Activated CD8-positive, alpha-beta memory T cell treated with anti-CD3 and anti-CD28 coated beads, Interleukin-2, amount 50 U/mL, for 48 hours (primary cell): ENCODE measurements at regions not wholly inside any gene's neighbourhood (a gene's known extent, or its start where the extent isn't known, plus 50 kb on each side); places are given as distances from the start of the nearest gene placed in this dataset.

Source experiments
- DNase-seq: peaks from one replicate; pipeline ENCODE4 v3.0.0-alpha.2; 2020

GRCh38 chr17:69605571-69605970, 191.1 kb downstream of the MAP2K6 start:
- DNase-seq: no peak

DNA sequence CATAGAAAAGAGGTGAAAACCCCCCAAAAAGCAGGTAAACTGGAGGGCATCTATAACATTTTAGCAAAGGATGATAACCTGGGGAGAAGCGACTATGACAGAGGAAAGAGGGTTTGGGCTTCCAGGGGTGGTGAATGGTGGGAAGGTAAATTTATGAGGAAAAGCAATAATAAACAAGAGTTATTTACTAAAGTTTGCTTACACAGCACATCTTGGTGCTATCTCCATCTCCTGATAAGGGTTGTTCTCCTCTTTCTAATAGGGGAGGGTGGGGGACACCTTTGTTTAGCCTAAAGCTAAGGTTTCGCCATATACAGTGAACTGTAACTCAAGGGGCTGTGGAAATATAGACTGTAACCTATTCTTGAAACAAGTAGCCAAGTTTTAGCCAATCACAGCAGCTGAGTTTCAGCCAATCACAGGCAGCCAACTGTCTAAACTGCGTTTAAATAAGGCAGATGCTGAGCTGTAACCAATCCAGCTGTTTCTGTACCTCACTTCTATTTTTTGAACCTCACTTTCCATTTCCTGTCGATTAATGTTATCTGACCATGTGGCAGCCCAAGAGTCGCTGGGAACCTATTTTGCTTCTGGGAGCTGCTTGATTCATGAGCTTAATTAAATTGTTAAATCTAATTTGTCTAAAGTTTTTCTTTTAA, 191.8 kb downstream of the MAP2K6 start:
- DNase-seq: no peak

- DNase-seq: no peak
These were observed 192.8 kb downstream of the MAP2K6 start for GRCh38 chr17:69607162-69607834.

DNA sequence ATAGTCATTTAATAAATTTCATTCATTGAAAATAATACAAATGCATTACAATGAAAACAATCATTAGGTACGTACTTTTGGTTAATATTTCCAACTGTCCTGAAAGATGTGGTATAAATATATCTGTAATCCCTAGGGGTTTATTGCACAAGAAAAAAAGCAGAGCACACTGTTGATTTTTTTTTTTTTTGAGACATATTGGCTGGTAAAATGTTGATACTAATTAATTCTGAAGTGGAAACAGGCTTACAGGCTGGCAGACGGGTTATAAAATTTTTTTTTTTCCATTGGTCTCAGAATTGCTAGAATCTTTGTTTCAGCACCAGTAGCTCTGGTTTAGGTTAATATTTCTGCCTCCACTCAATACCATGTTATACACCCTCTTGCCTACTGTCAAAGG, 193.6 kb downstream of the MAP2K6 start:
- DNase-seq: no peak

DNA sequence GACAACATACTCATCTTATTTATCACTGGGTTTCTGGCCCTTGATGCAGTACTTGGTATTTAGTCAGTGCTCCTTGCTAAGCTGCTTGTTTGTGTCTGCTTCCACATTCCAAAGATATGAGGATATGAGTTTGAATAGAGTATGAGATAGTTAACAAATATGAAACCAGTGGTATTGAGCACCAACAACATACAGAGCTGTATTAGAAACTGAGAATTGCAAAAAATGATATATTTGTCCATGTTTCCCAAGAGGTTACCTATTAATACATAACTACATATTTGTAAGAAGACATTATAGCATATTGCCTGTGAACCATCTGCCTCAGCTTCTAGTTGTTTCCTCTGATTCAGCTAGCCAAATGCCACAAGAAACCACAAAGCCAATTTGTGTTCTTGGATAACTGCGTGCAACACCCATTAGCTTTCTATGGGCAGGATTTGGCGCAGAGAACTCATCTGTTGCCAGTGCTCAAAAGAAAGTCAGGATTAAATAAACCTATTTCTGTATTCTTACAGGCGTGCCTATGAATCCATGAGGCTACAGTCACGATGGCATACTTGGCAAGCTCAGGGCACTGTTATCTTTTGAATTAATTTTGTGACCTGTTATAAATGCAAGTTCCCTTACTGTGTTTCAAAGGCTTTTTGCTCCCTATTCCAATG, 194.4 kb downstream of the MAP2K6 start:
- no peak for DNase-seq

GRCh38 chr17:69609473-69610305, 195.2 kb downstream of the MAP2K6 start:
- DNase-seq: no peak

GRCh38 chr17:69620363-69620762, 205.9 kb downstream of the MAP2K6 start:
- no peak for DNase-seq

DNA sequence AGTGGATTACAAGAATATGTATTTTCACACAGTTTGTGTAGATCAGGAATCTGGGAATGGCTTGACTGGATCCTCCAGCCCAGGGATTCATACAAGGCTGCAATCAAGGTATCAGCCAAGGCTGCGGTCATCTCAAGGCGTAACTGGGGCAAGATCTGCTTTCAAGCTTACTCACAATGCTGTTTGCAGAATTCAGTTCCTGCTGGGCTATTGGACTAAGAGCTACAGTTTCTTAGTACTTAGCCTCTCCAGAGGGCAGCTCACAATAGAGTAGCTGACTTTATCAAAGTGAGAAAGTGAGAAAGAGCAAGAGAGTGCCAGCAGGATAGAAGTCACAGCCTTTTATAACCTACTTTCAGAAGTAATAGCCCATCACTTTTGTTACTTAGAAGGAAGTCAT, 211.0 kb downstream of the MAP2K6 start:
- no peak for DNase-seq

GRCh38 chr17:69630056-69630635, 215.6 kb downstream of the MAP2K6 start:
- DNase-seq: no peak

- DNase-seq: no peak
These were observed 220.3 kb downstream of the MAP2K6 start for GRCh38 chr17:69634844-69635243.

DNA sequence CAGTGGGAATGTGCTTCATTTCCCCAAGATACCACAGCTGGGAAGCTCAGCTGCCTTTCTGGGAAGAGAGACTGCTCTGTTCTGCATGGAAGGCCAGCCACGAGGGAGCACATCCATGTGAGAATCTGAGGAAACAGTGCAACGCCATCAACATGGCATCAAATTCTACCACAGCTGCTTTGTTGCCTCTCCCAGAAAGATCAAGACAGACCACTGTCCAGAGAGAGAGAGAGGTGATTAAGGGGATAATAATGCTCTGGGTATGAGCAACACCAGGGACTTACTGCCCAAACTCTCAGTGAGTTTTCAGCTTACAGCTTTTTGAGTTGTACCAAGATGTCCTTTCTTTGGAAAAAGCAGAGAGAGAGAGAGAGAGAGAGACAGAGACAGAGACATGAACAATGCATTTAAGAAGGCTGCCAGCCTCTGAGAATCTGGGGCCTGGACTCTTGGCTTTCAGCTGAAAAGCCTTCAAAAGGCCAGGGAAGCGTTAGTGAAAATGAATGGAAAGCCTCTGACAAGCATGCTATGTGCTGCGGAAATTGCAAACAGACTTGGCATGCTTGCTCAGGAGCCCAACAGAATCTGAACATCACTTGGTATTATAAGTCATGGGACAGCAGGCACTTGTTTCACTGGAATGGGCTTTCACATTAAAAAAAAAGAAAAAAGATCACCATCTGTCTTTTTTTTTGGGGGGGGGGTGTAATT, 223.1 kb downstream of the MAP2K6 start:
- no peak for DNase-seq

DNA sequence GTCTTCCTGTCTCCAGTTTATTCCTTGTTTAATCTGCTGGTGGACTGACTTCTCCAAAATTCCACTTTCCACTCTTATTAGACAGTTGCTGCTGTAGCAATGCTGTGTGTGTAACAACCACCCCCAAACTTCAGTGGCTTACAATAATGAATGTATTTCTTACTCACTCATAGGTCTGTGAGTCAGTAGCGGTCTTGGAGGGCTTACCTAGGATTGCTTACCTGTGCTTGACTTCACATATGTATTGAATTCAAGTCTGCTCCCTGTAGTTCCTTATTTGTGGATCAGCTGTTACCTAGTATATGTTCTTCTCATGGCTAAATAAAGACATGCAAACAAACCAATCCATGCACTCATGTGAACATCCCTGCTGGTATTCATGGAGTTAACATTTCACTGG, 224.6 kb downstream of the MAP2K6 start:
- DNase-seq: no peak

- no peak for DNase-seq
These were observed 225.6 kb downstream of the MAP2K6 start for GRCh38 chr17:69640073-69640472.

- no peak for DNase-seq
These were observed 229.2 kb downstream of the MAP2K6 start for GRCh38 chr17:69643686-69644085.

- DNase-seq: no peak
These were observed 232.2 kb downstream of the MAP2K6 start for GRCh38 chr17:69646729-69647128.

DNA sequence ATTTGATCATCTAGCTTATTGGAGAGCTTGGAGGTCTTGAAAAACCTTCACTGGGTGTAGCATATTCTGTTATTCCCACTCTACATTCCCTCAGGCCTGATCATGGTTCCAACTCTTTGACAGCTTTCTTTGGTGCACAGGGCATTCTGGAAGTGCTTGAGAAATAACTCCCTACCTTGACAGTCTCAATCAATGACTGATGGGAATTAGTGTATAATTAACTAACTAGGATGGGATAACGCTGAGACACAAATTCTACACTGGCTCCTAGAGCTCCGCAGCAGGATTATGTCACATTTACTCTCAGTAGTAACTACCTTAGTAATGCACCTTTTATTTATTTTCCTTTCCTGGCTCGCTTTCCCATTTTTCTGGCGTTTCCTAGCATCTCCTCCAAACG, 236.4 kb downstream of the MAP2K6 start:
- no peak for DNase-seq

- DNase-seq: no peak
These were observed 237.4 kb downstream of the MAP2K6 start for GRCh38 chr17:69651921-69652320.

DNA sequence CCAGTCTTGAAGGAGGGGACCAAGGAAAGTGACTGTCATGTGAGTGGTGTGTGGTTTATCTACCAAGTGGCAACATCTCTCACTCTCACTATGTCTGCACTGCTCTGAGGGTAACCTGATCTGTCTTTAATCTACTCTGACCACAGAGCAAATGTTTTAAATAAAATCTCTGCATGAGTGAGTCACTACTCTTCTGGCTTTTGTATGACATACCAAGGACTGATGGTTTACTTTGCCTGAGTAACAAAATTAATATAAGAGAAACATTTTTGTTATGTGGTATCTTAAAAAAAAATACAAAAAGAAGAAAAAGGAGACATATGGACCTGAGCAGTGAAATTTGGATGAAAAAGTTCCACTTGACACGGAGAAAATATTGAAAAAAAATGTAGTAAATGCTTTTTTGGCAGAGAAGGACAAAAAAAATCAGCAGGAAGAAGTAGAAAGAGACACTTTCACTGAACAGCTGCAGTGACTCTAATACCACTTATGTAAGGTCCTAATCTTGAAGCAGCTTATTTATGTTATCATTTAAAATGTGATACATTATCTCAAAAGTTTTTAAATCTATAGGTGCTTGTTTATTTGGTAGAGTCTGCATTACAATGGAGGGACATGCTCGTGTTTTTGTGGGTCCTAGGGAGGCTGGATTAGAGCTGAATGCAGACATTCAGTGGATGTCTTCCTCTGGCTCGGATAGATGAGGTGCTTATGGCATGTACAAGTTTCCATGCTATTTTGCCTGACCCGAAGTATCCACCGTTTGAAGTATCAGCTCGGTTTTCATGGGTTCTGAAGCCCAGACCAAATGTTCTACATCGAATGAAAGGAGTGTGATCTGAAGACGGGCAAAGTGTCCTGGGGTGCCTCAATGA, 240.7 kb downstream of the MAP2K6 start:
- no peak for DNase-seq

- DNase-seq: no peak
These were observed 241.4 kb downstream of the MAP2K6 start for GRCh38 chr17:69655902-69656301.

DNA sequence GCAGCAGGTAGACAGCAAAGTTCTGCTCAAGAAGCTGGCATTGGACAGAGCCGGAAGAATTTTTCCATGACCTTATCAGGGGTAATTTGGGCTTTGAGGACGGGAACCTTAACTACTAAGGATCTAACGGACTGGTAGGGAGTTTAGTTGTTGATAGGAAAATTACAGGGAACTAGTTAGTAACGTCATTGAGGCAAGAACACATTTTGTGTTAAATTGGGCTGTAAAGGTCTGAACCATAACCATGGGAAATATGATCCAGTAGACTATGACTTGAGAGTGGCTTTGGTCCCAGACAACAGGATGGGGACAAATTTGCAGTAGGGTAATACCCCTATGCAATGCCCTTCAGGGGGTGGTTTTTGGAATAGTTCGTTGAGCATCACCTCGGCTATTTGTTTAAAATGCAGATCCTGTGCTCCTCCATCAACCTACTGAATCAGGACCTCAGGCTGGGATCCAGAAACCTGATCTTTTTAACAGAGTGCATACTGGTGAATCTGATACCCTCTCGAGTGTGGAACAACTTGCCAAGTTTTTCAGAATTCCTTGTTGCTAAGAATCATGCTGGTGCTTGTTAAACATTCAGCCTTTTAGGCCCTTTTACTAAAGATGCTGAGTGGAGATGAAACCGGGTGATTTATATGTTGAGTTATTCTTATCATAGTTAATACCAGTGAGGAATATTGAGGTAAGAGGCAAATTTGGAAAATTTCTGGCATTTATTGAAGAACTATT, 255.1 kb downstream of the MAP2K6 start:
- no peak for DNase-seq

GRCh38 chr17:69672924-69673323, 258.4 kb downstream of the MAP2K6 start:
- no peak for DNase-seq
